ENCODE measurements at regions not wholly inside any gene's neighbourhood (a gene's known extent, or its start where the extent isn't known, plus 50 kb on each side); places are given as distances from the start of the nearest gene placed in this dataset.

GRCh38 chrX:132270021-132270420 is 50.8 kb upstream of the RAP2C start:
- ATAC-seq (ENCODE audit: low read depth) (no peak), DNase-seq (no peak)
- WGBS (ENCODE audit: insufficient coverage), result no CpG with 5 or more reads among the region's 2 CpGs
- Histone ChIP-seq H3K79me2 (ENCODE audit: control insufficient read depth, insufficient read depth, low read length) (no peaks in the 10 kb centered on the region), H3K4me1 (ENCODE audit: control insufficient read depth in 2 of 2, insufficient read depth in 2 of 2, low read length in 2 of 2) (no peaks in the 10 kb centered on the region), H3K36me3 (replicated peaks in 1 of 2; ENCODE audit: control extremely low read depth in 1 of 2, control insufficient read depth in 1 of 2, extremely low read depth in 1 of 2, insufficient read depth in 2 of 2, low read length in 1 of 2) (no peaks in the 10 kb centered on the region), H4K20me1 (ENCODE audit: control insufficient read depth, insufficient read depth, low read length, poor library complexity, severe bottlenecking) (no peaks in the 10 kb centered on the region), H2AFZ (ENCODE audit: insufficient read depth, low read depth, low read length, poor library complexity, severe bottlenecking) (no peak overlapping the region), H3K4me2 (replicated peaks; ENCODE audit: low read depth, low read length, poor library complexity, severe bottlenecking) (no peak overlapping the region), H3K9ac (ENCODE audit: low read length) (no peak overlapping the region), H3K27ac (ENCODE audit: low read length in 2 of 2) (no peak overlapping the region), H3K4me3 (ENCODE audit: control extremely low read depth in 1 of 5, extremely low read depth in 1 of 5, insufficient read depth in 1 of 5, low read depth in 2 of 5, low read length in 4 of 5) (no peak overlapping the region), H3K9me3 (ENCODE audit: control extremely low read depth in 1 of 3, control insufficient read depth in 2 of 3, insufficient read depth in 1 of 3, low read length in 2 of 3) (no peaks in the 10 kb centered on the region), H3K27me3 (replicated peaks in 1 of 4; ENCODE audit: control extremely low read depth in 1 of 4, control insufficient read depth in 3 of 4, insufficient read depth in 4 of 4, low read length in 3 of 4) (no peaks in the 10 kb centered on the region)
- no peak overlapping the region for H3K27ac Mint-ChIP-seq
- intact Hi-C loops (cut with micrococcal nuclease), result no loop called here
- no peaks in the 10 kb centered on the region for H3K4me1 Mint-ChIP-seq
- H3K27me3 Mint-ChIP-seq, result no peaks in the 10 kb centered on the region
- ChIA-PET CTCF (no interaction called here), POLR2A (no interaction called here)
- H3K4me3 Mint-ChIP-seq, result no peak overlapping the region
- TF ChIP-seq CTCF (IDR thresholded peaks at IDR 0.05) (no peak), EZH2 (IDR thresholded peaks at IDR 0.05; ENCODE audit: borderline replicate concordance, insufficient read depth, low read depth, low read length, poor library complexity, severe bottlenecking) (no peak)
- no peaks in the 10 kb centered on the region for H3K9me3 Mint-ChIP-seq (ENCODE audit: insufficient read depth)

Data from B cell (primary cell).